SHP77 (cell line): ENCODE measurements at regions not wholly inside any gene's neighbourhood (a gene's known extent, or its start where the extent isn't known, plus 50 kb on each side); places are given as distances from the start of the nearest gene placed in this dataset.

Experiments used
- DNase-seq, 2 experiments: peaks; one replicate each; lab custom pipeline; 2025; lab: John Stamatoyannopoulos, UW

DNA sequence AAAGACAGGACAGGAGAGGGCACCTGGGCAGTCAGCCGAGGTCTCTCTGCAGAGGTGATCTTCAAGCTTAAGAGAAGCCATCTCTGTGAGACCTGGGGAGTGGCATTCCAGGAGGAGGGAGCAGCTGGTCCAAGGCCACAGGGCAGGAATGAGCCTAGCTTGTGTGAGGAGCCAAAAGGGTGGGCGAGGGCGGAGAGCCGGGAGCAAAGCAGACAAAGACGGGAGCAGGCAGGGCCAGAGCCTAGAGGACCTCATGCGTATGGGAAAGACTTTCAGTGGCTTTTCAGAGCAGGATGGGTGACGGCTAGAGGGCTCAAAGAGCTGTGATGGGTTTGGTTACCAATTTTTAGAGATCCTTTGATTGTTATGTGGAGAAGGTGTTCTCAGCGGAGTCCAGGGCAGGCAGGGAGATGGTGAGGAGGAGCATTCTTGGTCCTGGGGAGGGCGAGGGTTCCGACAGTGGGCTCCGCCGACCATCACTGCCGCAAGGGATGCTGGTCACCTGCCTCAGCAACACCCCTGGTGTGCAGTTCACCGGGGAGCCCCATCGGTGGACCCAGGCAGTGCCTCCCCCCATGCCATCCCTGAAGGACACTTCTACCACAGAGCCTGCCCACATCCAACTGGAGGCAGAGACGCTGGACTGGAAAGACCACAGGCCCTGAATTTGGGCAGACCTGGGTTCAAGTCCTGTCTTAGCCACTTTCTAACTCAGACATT lies 122.9 kb upstream of the IRF2BP2 start:
- no peak for DNase-seq

DNA sequence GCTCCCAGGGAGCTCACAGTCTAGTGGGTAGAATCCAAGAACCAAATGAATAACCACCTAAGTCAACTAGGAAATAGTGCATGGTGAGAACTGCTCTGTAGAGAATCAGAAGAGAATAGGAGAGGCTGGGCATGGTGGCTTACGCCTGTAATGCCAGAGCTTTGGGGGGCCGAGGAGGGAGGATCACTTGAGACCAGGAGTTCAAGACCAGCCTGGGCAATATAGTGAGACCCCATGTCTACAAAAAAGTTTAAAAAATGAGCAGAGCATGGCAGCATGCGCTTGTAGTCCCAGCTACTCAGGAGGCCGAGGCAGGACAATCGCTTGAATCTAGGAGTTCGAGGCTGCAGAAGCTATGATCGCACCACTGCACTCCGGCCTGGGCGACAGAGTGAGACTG lies 122.3 kb upstream of the IRF2BP2 start:
- DNase-seq: no peak

DNA sequence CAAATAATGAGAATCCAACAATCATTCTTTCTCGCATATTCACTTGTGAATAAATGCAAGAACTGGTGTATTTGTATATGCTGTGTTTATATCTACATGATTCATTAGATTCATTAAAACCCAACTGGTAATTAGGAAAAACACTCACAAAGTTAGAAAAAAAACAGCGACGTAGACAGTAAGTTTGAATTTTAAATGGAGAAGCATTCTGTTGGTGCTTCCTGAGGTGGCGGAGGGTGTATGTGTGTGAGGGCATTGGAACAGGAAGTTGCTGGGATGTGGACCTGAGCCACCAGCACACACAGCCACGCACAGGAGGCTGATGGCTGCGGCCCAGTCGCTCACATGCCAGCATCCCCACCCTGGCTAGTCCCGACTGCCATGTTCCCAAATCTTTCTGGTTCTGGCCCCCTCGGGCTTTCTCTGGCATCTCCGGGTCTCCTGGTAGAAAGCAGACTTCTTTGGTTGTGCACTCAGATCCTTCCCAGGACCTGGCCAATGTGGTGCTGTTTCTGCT lies 121.6 kb upstream of the IRF2BP2 start:
- no peak for DNase-seq

DNA sequence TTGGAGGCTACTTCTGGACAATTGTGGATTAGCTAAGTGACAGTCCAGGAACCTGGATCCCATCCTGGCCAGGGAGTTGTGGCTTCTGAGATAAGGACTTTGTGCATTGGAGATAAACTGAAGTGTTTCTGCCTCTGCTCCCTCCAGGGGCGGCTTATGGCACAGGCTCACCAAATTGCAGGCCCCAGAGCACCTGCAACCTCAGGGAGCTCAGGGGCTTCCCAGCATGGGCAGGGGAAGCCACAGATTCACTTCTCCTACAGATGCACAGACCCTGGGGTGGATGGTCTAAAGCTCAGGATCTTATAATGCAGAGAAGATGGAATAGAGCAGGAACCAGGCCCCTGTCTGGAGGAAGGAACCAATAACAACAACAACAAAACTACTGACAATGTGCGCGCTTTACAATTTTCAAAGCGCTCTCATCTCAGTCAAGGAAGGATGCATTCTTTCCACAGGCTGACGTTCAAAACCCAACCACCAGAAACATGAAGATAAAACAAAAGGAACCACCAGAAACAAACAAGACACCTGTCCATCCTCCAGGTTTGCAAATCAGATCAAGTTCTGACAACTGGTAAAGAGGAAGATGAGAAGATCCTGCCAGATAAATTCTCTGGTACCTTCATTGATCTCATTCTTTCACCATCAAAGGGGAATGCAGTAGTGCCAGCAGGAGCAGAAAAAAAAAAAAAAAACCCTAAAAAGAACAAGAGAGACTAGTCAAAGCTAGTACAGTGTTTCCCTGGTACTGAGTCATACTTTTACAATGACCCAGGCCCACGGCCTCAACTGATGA lies 121.0 kb upstream of the IRF2BP2 start:
- DNase-seq: no peak

DNA sequence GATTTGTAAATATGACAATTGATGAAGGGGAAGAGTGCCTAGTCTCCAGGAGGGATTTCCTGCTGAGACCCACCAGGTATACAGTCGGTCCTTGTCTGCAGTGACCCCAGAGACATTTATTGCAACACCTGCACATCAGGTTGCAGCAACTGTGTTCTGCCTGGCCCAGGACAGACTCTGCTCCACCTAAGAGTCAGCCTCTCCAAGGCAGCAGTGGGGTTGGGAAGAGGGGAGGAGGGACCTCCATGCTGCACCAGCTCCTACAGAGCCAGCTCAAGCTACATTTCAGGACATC lies 120.4 kb upstream of the IRF2BP2 start:
- no peak for DNase-seq

DNA sequence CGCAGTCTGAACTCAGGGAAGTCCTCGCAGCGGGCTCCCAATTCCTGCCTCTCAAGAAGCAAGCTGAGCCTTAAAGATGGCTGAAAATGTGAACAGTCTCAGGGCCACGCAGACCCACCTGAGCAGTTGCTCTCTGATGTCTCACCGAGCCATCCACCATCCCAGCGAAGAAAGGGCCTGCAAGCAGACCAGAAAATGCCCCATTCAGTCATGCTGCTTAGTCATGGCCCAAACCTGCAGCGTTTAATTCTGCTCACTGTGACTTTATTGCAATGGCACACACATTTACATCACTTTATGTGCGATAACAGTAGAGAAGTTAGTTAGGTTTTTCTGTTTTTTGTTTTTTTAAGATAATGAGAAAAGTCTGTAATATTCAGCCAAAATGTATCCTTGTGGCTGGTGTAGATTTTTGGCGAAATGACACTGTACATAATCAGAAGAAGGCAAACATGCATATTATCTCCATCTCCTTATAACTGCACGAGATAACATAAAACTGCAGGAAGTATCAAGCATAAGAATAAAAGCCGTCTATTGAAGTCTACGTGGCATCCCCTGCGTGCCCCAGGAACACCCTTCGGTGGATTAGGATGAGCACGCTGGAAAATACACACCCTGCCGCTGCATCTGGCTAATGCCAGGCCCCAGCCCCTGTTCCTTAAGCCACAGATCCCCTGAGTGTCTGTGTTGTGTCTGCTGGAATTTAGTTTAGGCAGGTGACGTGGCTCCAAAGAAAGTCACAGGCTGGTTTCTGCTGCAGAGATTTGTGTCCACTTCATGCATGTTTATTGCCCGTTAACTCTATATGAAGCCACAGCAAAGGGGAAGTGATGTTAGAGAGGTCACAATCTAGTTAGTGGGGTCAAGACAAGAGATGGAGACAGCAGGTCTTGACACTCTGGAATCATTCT lies 119.8 kb upstream of the IRF2BP2 start:
- no peak for DNase-seq

DNA sequence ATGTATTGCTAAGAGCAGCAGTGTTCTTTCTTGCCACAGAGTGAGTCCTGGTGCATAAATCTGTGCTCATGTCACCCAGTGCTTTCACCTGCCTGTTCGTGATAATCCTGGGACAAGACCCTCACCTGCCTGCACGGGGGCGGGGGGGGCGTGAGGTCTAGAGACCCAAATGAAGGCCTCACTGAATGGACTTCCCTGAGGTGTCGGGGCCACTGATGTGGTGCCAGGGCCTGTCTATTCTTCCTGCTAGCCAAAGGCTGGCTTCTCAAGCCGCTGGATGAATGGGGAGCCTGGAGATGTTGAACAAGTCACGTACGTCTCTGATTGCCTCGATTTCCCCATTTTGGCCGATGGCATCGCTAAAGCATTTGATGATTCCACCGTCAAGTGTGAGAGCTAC lies 118.8 kb upstream of the IRF2BP2 start:
- no peak for DNase-seq

DNA sequence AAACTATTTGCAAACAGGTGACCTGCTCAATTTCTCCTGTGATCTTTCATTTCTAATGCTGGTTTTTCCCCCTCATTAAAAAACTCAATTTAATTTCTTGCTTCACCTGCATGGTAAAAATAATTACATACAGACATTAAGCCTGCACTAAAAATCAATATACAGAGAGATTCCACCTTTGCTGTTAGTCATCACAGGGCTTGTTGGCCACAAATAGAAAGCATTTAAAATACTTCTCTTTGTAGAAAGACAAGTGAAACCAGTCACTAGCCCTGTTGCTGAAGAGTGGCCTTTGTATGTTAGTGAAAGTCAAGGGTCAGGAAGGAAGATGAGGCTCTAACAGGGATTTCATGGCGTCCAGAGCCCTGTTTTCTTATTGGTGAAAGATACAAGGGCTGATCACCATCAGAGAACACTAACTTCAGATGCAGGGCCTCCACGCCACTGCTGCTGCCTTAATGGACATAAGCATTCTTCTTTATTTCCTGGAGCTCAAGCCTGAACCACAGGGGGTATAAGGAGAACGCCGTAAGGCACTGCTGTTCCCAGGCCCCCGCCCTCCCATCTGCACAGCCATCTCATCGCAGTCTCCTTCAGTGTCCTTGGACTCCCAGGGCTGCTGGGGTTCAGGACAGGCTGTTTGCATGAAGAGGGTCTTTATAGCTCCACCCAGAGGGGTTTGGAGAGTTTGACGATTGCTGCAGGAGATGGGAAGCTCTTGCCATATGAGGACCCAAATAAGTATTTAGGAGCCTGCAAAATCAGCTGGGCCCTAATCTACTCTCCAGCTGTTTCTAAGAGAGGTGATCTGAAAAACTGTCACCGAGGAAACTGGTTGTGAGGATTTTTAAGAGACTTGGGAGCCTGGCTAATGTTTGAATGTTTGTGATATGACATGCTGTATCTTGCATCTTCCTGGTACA lies 117.3 kb upstream of the IRF2BP2 start:
- no peak for DNase-seq

DNA sequence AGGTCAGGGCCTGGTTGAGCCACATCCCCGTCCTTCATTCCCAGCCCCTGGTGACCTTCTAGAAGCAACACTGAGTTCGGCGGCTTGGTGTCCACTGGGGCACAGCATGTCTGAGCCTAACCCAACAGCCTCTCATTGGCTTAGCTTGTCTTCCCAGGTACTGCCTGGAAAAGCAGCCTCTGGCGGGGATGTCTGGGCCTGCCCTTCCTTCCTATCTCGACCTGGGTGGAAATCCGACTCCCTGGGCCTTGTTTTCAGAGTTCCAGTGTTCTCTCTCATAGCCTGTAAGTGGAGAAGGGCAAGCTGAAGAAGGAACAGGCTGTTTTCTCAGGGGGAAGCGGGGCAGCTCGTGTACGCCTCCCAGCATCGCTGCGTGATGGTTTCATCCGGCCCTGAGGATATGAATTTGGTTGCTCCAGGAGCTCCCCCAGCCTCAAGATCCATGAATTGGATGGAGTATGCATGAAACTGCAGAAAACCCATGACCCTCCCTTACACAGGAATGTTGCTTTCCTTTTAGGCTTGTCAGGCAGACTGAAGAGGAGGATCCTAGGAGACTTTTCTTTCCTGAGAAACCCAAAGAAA lies 116.5 kb upstream of the IRF2BP2 start:
- peak in 1 of 2 experiments; percentile 16 for DNase-seq

DNA sequence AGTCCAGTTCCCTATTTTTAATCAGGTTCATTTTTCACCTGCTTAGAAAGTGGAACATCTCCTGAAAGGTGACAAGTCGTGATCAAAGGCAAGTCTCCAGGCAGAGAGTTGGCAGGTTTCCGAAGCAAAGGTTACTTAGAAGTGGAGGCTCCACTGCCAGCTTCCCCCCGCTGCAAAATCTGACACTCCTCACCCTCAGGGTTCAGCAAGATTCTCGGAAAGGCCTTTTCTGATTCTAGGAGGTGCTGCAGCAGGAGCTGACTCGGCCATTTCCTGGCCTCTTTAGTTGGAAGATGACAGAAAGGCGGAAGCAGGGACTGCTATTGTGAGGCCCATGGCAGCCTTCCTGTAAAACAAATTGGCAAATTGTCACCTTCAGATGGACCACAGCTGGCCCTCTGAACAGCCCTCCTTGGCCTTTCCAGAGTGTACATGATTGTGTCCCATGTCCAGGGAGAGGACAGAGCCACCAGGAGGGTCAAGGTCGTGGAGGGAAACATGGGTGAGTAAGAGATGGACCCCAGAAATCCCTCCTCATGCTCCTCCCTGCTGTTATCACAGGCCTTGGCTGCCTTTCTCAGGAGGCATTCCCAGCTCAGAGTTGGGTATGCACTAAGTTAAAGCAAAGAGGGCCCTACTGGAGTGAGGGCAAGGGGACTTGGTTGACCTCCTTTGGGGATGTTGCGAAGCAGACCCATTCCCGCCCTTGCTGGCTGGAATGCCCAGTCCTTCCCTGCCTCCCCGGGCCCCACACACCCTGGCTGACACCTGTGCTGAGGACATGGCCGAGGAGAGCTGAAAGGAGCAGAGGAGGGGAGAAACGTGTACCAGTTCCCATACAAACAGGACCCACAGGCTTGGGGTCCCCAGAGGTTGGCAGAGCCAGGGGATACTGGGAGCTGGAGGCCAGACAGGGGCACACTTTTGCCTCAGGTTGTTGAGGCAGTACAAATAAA lies 115.5 kb upstream of the IRF2BP2 start:
- peak in 1 of 2 experiments; percentile 46 for DNase-seq

DNA sequence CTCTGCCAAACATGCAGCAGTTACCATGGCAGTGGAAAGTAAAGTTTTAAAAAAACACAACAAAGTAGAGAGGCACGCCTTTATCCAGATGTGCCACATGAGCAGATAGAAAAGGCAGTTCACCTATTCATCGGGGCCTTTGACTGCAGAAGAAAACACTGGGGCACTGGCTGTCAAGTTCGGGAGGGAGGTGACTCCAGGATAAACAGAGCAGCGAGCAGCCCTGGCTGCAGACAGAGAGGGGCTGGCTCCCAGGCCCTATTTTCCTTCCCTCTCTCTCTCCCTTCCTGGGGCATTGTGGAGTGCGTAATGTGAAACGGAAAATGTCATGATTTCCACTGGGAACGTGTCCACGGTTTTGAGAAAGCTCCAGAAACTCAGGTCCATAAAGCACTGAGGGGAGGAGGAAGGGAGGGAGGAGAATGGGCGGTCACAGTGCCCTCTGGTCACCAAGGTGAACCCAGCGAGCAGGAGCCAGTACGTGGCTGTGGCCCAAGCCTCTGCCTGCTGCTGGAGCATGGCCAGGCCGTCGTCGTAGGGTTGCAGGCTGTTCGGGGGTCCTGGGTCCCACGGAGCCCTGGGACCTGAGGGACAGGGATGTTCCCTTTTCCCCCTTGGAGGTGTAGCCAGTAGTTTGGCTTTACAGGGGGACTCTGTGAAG lies 114.7 kb upstream of the IRF2BP2 start:
- DNase-seq: peak; percentile 59 to 86

DNA sequence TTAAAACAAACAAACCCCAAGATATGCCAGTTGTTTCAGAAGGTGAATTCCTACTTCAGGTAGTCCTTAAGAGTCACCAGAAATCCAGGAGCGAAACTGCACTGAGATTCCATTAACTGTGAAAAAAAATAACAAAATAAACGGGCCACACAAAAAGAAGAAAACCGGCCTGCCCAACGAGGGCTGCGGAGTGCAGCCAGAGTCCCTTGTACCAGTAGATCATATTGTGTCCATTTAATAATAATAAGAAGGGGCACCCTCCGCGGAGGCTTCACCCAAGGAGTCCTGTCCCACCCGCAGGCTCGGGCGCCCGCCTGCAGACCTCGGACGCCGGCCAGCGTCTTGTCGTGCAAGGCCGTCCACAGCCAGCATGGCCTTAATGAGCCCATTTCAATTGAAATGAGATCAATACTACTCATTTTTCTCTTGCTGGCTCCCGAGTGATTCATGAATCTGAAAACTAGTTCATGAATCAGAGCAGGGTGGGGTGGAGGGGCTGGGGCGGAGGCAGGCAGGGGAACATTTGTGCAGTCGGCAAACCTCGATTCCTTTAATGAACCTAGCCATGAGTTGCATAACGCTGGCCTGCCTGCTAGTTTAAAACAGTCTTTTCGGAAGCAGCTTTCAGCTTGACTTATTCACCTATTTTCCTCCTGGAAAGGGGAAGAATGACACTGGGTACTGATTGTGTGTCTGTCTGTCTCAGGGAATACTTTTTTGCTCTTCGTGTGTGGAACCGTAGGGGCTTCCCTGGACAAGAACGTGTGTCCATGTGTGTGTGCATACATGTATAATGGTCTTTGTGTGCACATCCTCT lies 113.1 kb upstream of the IRF2BP2 start:
- DNase-seq: peak; percentile 46 to 71

DNA sequence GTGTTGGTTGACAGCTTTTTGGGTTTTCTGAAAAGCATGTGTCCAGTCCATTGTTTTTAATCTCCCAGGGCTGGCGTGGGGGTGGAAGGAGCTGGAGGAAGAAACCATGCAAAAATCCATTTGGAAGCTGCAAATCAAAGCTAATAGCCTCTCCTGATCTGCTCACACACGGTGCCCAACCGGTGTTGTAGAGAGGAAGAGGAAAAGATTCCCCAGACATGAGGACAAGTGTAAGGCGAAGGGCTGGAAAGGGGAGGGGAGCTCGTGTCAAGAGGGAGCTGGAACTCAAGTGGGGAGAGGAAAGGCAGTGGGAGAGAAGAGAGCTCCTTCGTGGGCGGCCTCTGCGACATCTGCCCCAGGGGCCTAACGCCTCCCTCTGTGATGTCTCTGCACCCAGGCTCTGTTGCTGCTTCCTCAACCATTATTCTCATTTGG lies 112.3 kb upstream of the IRF2BP2 start:
- DNase-seq: peak; percentile 35 to 36

DNA sequence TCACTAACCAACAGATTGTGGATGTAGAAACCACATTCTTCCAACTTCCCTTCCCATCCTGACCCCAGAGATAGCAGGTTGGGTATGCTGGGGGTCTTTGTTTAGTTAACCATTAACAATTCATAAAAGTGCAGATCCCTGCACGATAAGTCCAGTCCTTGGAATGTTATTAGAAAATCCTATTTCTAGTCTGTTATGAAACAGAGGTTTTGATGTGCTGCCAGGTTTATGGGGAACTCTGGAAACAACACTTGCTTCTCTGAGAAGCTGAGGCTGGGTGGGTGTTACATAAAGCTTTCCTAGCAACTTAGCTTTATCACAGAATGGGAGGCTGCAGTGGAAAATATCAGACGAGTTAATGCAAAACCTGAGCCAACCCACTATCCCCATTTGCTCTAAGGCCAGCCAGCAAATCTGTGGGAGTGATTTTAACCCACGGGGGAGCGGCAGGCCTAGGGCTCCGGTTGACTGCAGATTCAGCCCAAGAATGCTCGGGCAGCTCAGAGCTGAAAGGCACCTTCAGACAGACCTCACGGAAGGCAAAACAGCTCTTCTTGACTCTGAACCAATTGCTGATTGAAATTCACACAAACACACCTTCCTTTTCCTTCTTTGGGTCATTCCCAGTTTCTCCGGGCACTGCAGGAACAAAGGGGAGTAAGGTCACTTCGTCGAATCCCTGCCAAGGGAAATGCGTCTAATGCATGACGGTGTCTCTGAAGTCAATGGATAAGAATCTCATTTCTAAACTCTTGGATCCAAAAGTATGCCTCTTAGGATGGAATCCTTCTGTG lies 111.7 kb upstream of the IRF2BP2 start:
- DNase-seq: no peak

DNA sequence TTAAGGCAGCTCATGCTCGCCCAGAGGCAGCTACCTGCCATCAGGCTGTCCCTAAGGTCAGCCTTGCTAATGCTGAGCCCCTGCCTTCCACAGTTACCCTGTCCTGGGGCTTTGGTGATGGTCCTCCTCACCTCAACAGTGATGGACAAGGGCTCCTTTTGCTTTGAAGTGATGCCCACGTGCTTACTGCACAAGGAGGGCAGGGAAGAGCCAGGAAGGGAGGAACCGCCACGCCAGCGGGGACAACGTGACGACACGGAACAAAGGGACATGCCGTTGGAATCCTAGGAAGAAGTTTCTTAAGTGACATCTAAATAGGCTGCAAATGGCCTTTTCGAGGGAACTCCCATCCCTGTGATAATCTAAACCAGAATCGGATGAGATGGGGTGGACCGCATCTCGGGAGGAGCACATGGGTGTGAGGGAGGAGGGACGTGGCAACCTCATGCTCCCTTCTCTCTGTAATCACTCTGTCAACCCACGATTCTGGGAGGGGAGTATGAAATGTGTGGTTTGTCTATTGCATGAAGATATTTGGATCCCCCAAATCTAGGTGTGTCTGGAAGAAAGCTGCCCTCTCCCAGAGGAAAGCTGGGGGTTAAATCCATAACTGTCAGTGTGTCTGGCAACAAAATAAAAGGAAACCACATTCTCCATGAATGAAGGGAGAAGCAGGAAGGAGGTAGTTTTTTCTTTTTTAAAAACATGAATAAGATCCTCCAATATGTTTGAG lies 110.9 kb upstream of the IRF2BP2 start:
- no peak for DNase-seq

DNA sequence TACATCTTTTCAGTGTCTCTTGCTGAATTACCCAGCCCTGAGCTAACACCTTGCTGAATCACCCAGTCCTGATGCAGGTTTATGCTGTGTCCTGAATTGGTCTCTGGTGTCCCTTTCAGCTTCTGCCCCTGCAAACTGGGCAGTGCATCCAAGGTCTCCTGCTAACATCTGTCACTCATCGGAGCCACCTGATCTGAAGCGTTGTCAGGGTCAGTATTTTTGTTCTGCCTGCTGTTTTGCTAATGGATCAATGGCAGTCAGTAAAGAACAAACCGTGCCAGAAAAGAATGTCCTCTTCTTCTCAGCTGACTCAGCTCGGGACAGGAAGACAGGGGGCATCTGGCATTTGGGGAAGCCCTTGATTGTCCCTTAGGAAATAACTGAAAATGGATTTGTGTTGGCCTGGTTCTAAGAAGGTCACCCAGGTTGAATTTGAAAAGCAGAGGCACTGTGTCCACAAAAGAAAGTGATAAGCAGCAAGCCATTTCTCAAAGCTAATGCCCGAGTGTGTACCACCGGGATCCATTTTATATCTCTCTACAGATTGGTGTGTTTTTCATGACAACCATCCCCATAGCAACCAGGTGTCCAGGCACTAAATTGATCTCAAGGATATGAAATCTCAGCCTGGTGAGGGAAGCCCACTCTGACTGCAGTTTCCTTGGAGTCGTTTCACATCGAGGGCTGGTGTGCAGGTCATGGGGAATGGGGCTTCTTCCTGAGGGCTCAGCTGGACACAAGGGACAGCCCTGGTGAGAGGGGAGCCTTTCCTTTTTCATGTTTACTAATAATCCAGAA lies 109.7 kb upstream of the IRF2BP2 start:
- no peak for DNase-seq
